IMR-90 (cell line): ENCODE measurements at regions not wholly inside any gene's neighbourhood (a gene's known extent, or its start where the extent isn't known, plus 50 kb on each side); places are given as distances from the start of the nearest gene placed in this dataset.

Experiments
- ATAC-seq: fragments of 200-7000 bp; cut with Tn5 transposase; 2 replicates; pipeline ENCODE4 v1.9.1; 2020; ENCODE audit warnings: low read depth, mild to moderate bottlenecking, moderate library complexity
- BruUV-seq: library from RNA; stranded (reverse); fragments of 400-500 nt; replicated peaks from 2 replicates; lab custom pipeline; 2021; lab: Mats Ljungman, UMichigan
- CTCF ChIA-PET: fragments of 300-600 bp; formaldehyde crosslinking; extraction: SDS; loops from one replicate; lab custom pipeline; 2021; ENCODE audit warnings: antibody characterized with exemption; lab: Yijun Ruan, JAX
- POLR2A ChIA-PET: fragments of 300-600 bp; sonication (Branson Sonifier 250); formaldehyde crosslinking; loops from one replicate; lab custom pipeline; 2022; ENCODE audit warnings: antibody characterized with exemption; ENCODE audit not compliant: unreplicated experiment; lab: Charles Lee
- DNase-seq: peaks from one replicate; pipeline ENCODE4 v3.0.0; 2013
- H2AFZ ChIP-seq: replicated peaks from 2 replicates; pipeline ENCODE3; 2013; ENCODE audit warnings: low read length, mild to moderate bottlenecking; ENCODE audit not compliant: poor library complexity
- H2AK5ac ChIP-seq: 2 replicates; pipeline ENCODE4 v1.6.1; 2013; ENCODE audit warnings: low read depth, low read length, inconsistent platforms
- H2AK9ac ChIP-seq: replicated peaks from 2 replicates; pipeline ENCODE3; 2013; ENCODE audit warnings: mild to moderate bottlenecking, low read depth, low read length, moderate library complexity; ENCODE audit not compliant: poor library complexity
- H2BK120ac ChIP-seq: 2 replicates; pipeline ENCODE4 v1.6.1; 2013; ENCODE audit warnings: low read depth, low read length, inconsistent platforms
- H2BK15ac ChIP-seq: 3 replicates; pipeline ENCODE4 v1.6.1; 2013; ENCODE audit warnings: low read depth, low read length, inconsistent platforms
- H2BK20ac ChIP-seq: 2 replicates; pipeline ENCODE4 v1.6.1; 2013; ENCODE audit warnings: low read depth, mild to moderate bottlenecking, inconsistent platforms, low read length, moderate library complexity
- H2BK5ac ChIP-seq: 2 replicates; pipeline ENCODE4 v1.6.1; 2013; ENCODE audit warnings: mild to moderate bottlenecking, low read depth, low read length, inconsistent platforms; ENCODE audit not compliant: poor library complexity, severe bottlenecking
- H3K14ac ChIP-seq: replicated peaks from 2 replicates; pipeline ENCODE4 v1.6.1; 2013; ENCODE audit warnings: low read depth, low read length, inconsistent platforms
- H3K18ac ChIP-seq: 2 replicates; pipeline ENCODE4 v1.6.1; 2013; ENCODE audit warnings: low read depth, low read length, control low read depth
- H3K23ac ChIP-seq: 2 replicates; pipeline ENCODE4 v1.6.1; 2013; ENCODE audit warnings: low read depth, low read length, inconsistent platforms
- H3K27ac ChIP-seq: 2 replicates; pipeline ENCODE4 v1.5.1; 2013; ENCODE audit warnings: mild to moderate bottlenecking, control low read depth, low read length; ENCODE audit not compliant: insufficient read depth
- H3K27me3 ChIP-seq: 2 replicates; pipeline ENCODE4 v1.6.1; 2013; ENCODE audit warnings: low read length; ENCODE audit not compliant: control insufficient read depth, insufficient read depth
- H3K36me3 ChIP-seq: 2 replicates; pipeline ENCODE4 v1.6.1; 2013; ENCODE audit warnings: low read length, mixed read lengths; ENCODE audit not compliant: control insufficient read depth, insufficient read depth
- H3K4ac ChIP-seq: 2 replicates; pipeline ENCODE4 v1.6.1; 2013; ENCODE audit warnings: low read depth, low read length, inconsistent platforms
- H3K4me1 ChIP-seq: 2 replicates; pipeline ENCODE4 v1.6.1; 2013; ENCODE audit warnings: low read length, mixed read lengths; ENCODE audit not compliant: control insufficient read depth, insufficient read depth
- H3K4me2 ChIP-seq: 2 replicates; pipeline ENCODE4 v1.6.1; 2013; ENCODE audit warnings: low read depth, mild to moderate bottlenecking, control low read depth, low read length, moderate library complexity
- H3K4me3 ChIP-seq: 2 replicates; pipeline ENCODE4 v1.5.1; 2013; ENCODE audit warnings: low read depth, mild to moderate bottlenecking, control low read depth, low read length, moderate library complexity; ENCODE audit not compliant: insufficient read depth
- H3K56ac ChIP-seq: 2 replicates; pipeline ENCODE4 v1.6.1; 2013; ENCODE audit warnings: low read length, inconsistent platforms; ENCODE audit not compliant: insufficient read depth; ENCODE audit errors: extremely low read depth
- H3K79me1 ChIP-seq, 2 experiments: 2 replicates each; pipeline ENCODE4 v1.6.1; 2013; ENCODE audit warnings: low read length in 2 of 2, inconsistent platforms in 1 of 2, low read depth in 1 of 2
- H3K9ac ChIP-seq: 2 replicates; pipeline ENCODE4 v1.6.1; 2013; ENCODE audit warnings: low read depth, low read length, control low read depth
- H3K9me1 ChIP-seq: 2 replicates; pipeline ENCODE4 v1.6.1; 2013; ENCODE audit warnings: low read length, inconsistent platforms; ENCODE audit not compliant: insufficient read depth
- H3K9me3 ChIP-seq: 2 replicates; pipeline ENCODE4 v1.6.1; 2013; ENCODE audit warnings: low read length; ENCODE audit not compliant: control insufficient read depth, insufficient read depth
- H4K20me1 ChIP-seq: 2 replicates; pipeline ENCODE4 v1.6.1; 2013; ENCODE audit warnings: low read length, inconsistent platforms; ENCODE audit not compliant: insufficient read depth
- H4K5ac ChIP-seq: 2 replicates; pipeline ENCODE4 v1.6.1; 2013; ENCODE audit warnings: mild to moderate bottlenecking, low read depth, low read length, control low read depth
- H4K8ac ChIP-seq, 2 experiments: 2 replicates each; pipeline ENCODE4 v1.6.1; 2013; ENCODE audit warnings: low read depth in 2 of 2, low read length in 2 of 2, control low read depth in 1 of 2, inconsistent platforms in 1 of 2
- H4K91ac ChIP-seq: 2 replicates; pipeline ENCODE4 v1.6.1; 2013; ENCODE audit warnings: low read depth, low read length, inconsistent platforms; ENCODE audit not compliant: insufficient read depth
- BHLHE40 ChIP-seq: fragments of 150-350 bp; IDR thresholded peaks from 2 replicates; pipeline ENCODE4 v1.6.1; 2016; ENCODE audit warnings: mild to moderate bottlenecking, low read depth, low read length
- WGBS, 2 experiments: methylation state at CpG; one replicate each; pipeline versions ENCODE4 v1.1.5 to v1.1.7; 2013; ENCODE audit warnings: missing lambda C conversion rate in 2 of 2; ENCODE audit not compliant: insufficient read length in 1 of 2; ENCODE audit errors: extremely low coverage in 2 of 2; 5-methylcytosine and 5-hydroxymethylcytosine counted together
- dilution Hi-C: fragments of 300-500 bp; cut with HindIII; formaldehyde crosslinking; loops from one replicate; pipeline ENCODE4 v1.14.3; 2018; ENCODE audit warnings: low sequenced_read_pairs; ENCODE audit not compliant: unreplicated experiment
- in situ Hi-C: fragments of 300-500 bp; cut with MboI; formaldehyde crosslinking; loops from 3 replicates; pipeline ENCODE4 v1.14.3; 2019; ENCODE audit warnings: low sequenced_read_pairs, inconsistent platforms, mixed read lengths
- intact Hi-C: fragments of 100-400 bp; cut with micrococcal nuclease; formaldehyde crosslinking; loops from 2 replicates; pipeline ENCODE4 v1.10.0; 2022

- Histone ChIP-seq H2AK9ac (no peak overlapping the region), H2AFZ (no peak overlapping the region), H2AK5ac (no peak overlapping the region), H2BK20ac (no peak overlapping the region), H3K79me1 (no peaks in the 10 kb centered on the region), H3K14ac (no peak overlapping the region), H4K20me1 (no peaks in the 10 kb centered on the region), H3K9me3 (peaks cover 11% of the 10 kb centered on the region), H3K4me2 (no peak overlapping the region), H3K27ac (no peak overlapping the region), H2BK120ac (no peak overlapping the region), H4K91ac (no peak overlapping the region), H3K4me3 (no peak overlapping the region), H3K9me1 (no peaks in the 10 kb centered on the region), H2BK5ac (no peak overlapping the region), H4K8ac (no peak overlapping the region), H3K27me3 (no peaks in the 10 kb centered on the region), H3K4me1 (no peaks in the 10 kb centered on the region), H4K5ac (no peak overlapping the region), H3K56ac (no peak overlapping the region), H2BK15ac (no peak overlapping the region), H3K23ac (no peak overlapping the region), H3K9ac (no peak overlapping the region), H3K18ac (no peak overlapping the region), H3K4ac (no peak overlapping the region), H3K36me3 (no peaks in the 10 kb centered on the region)
- POLR2A ChIA-PET, result no interaction called here
- no peak for TF ChIP-seq BHLHE40
- intact Hi-C loops, result no loop called here
- no CpG with 5 or more reads among the region's 2 CpGs for WGBS, 2 experiments
- CTCF ChIA-PET, result no interaction called here
- dilution Hi-C loops, result no loop called here
- DNase-seq (no peak), ATAC-seq (no peak)
- no TSS peak for BruUV-seq
- in situ Hi-C loops, result no loop called here
Observed at GRCh38 chr13:57408312-57408711, 223.2 kb upstream of the PCDH17 start.
